NCI-H774 (cell line): ENCODE measurements at regions not wholly inside any gene's neighbourhood (a gene's known extent, or its start where the extent isn't known, plus 50 kb on each side); places are given as distances from the start of the nearest gene placed in this dataset.

Experiments used
- DNase-seq: peaks from one replicate; lab custom pipeline; 2025; lab: John Stamatoyannopoulos, UW

GRCh38 chr2:150006591-150006990, 419.0 kb upstream of the MMADHC start:
- DNase-seq: no peak

- no peak for DNase-seq
Observed at GRCh38 chr2:150003544-150003943, 416.0 kb upstream of the MMADHC start.

DNA sequence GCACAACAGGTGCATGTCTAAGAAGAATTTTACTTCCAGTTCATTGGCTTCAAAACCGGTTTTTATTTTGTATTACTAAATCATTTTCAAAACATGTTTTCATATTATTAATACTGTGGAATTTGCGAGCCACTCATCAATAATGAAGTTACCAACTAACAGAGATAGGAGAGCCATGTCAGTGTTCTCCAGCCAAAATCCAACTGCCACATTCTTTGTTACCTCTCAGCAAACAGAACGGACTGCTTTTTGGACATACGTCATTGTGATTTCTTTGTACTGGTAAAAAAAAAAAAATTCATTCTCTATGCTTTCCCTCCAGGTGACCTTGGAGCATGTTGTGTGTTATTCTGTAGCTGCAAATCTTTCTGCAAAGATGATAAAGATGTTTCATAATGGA, 414.2 kb upstream of the MMADHC start:
- DNase-seq: no peak

DNA sequence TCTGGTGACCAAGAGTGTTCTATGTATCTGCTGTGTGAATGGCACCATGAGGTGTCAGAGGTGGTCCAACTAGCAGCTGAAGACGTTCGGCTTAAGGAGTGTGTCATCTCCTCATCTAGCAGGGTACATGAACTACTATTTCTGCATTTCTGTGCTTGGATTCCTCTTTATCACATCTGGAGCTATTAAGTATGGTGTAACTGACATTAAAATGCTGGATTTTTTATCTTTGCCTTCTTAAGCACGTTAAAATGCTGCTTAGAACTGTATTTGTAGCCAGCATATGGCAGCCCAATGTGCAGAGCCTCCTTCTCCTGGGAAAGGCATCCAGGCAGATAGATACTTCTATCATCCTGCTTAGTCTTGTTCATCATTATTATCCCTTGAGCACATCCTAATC, 409.3 kb upstream of the MMADHC start:
- no peak for DNase-seq

GRCh38 chr2:149994057-149994728, 406.6 kb upstream of the MMADHC start:
- no peak for DNase-seq

DNA sequence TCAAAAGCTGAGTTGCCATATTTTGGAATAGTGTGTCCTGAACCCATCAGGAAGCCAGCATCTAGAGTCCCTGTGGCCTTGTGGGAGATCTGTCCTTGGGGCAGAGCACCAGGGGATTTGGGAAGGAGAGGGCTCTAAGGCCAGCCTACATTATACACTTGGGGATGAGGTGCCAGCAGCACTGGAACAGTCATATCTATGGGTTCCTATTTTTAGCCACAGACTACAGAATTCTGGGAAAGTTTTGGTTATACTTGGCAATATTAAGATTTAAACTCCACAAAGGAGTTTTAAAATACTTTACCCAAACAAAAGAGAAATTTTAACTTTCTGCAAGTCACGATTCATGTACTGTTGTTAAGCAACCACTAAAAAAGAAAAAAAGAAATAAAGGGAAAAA, 405.7 kb upstream of the MMADHC start:
- DNase-seq: no peak

GRCh38 chr2:149991576-149991975, 404.0 kb upstream of the MMADHC start:
- DNase-seq: no peak

DNA sequence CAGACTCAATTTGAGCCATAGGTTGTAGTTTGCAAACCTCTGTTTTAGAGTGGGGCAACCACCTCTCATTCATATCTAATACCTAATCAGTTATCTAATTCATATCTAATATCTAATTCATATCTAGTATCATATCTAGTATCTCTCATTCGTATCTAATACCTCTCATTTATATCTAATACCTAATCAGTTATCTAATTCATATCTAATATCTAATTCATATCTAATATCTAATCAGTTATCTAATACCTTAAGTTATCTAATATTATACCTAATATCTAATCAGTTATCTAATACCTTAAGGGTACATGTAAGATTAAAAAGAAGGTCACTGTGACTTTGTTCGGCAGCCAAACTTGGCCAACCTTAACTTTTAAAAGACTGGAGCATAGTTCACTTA, 403.4 kb upstream of the MMADHC start:
- DNase-seq: no peak

DNA sequence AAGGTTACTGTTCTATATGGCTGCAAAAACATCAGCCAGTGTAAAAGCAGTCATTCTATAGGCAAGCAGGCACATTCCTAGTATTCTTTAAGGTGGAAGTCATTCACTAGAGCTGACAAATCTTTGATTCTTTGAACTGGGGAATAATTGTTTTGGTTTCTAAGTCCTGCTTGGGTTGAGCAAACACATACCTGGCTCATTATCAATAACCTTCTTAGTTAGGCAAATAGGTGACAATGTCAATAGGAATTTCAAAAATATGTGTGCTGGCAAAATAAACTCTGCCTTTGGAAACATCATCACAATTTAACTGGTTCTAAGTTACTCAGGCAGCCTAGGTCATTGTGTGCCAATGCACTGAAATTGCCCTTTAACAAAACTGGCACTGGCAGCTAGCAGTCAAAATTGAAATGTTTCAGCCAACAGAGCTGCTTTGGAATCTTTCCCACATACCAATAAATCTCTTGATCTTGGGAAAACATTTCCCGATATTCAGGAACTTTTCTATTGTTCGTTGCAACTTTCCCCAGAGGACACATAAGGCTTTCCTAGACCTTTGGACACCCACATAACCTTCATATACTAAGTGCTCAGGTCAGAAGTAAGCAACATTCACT, 402.0 kb upstream of the MMADHC start:
- no peak for DNase-seq

DNA sequence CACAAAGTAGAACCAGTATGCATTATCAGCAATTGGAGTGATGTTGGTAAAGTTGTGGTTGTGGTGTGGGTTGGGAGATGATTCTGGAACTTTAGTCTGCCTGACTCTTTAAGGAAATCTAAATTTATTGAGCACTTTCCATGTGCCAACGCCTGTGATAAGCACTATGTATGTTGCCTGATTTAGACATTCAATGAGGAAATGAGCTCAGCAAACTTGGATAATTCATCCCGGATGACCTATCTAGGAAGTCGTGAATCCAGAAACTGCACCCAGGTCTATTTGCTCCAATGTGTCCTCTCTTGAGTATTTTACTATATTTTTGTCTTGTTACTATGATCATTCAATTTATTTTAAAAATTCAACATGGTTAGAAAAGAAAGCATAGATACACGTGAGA, 400.8 kb upstream of the MMADHC start:
- DNase-seq: no peak

DNA sequence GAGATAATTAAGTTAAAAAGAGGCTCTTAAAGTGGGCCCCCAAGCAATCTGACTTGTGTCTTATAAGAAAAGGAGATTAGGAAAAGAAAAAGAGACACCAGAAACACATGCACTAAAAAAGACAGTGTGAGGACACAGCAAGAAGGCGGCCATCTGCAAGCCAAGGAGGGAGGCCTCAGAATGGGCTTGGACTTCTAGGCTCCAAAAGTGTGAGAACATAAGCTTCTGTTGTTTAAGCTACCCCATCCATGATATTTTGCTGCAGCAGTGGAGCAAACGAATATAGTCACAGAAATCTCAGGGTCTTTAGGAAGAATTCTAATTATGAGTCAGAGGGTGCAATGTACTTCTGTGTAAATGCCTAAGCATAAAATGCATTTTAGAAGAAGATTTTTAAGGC, 399.3 kb upstream of the MMADHC start:
- DNase-seq: no peak

- DNase-seq: no peak
Observed at GRCh38 chr2:149984311-149984710, 396.7 kb upstream of the MMADHC start.

GRCh38 chr2:149972066-149972465, 384.5 kb upstream of the MMADHC start:
- DNase-seq: no peak

DNA sequence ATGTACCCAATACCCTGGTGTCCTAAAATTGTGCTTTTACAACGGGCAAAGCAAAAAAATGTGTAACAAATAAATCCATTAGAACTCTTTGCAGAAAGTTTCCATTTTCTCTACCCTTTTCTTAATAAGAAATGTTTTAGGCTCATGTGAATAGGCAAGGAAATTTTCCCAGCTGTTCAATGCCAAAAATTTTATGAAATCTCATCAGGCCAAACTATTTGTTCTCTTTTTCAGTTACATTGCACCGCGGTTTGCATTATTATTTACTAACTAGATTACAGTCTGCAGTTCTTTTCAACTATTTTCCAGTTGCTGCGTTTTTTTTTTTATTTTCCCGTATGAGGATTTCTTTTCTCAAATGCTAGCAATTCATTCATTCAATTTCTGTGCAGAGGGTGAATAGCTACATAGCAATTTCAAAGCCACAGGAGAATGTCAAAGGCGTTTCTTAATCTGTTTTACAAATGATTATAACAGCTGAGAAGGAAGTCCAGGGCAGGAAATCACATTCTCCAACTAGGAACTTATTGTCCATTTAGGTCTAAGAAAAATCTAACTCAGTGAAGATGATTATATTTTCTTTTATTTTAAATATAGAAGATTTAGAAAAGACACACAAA, 367.5 kb upstream of the MMADHC start:
- no peak for DNase-seq

GRCh38 chr2:149953627-149954026, 366.1 kb upstream of the MMADHC start:
- no peak for DNase-seq

DNA sequence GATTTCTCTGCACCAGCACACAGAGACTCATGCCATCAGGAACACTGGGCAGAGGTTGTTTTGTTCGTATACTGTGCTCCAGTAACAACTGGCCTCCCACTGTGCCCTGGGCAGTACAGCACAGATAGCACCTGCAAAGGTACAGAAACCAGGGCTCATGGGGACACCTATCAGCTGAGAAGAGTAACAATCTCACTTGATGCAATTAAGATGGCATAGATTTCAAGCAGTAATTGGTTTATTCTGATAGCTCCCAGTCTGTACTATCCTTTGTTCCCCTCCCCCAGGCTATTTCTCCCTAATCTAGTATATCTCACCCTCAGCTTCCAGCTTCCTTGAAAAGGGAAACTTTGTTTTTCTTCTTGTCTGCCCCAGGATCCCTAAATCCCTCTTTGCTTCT, 343.9 kb upstream of the MMADHC start:
- DNase-seq: no peak

GRCh38 chr2:149928011-149928410, 340.4 kb upstream of the MMADHC start:
- DNase-seq: no peak

DNA sequence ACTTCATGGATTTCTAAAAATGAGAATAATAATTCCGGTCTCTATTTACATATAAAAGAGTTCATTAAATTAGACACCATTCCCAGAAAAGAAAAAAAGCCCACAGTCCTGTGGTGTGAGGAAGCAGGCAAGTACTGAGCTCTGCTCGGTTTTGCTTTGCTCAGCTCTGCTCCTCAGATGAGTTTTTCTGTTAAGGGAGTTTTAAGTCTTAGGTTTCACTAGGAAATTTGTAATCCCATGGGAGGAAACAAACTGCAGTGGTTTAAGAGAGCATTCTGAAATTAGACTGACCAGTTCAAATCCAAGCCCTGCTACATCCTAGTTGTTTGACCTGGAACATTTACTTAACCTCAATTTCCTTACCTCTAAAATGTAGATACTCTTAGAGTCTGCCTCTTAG, 338.6 kb upstream of the MMADHC start:
- no peak for DNase-seq

DNA sequence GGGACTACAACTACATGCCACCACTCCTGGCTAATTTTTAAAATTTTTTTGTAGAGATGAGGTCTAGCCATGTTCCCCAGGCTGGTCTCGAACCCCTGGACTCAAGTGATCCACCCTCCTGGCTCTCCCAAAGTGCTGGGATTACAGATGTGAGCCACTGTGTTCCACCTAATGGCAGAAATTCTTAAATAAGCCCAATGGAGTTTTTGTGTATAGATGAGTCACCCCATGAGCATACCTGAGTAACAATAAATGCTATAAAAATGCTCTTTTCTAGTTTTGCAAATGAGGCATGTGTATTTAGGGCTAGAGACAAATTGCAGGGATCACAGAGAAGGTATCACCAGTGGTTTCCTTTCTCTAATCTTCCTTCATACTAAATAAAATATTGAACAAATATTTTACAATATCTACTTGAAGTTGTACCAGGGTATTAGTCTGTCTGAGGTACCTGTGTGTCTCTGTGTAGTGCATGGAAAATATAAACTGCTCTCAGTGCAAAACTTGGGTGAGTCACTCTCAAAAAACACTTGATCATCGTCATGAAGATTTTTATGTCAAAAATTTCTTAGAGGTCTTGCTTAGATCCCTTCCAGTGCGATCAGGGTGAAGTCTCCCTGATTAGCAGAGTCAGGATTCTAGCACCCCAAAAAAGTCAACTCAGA, 337.1 kb upstream of the MMADHC start:
- DNase-seq: no peak

DNA sequence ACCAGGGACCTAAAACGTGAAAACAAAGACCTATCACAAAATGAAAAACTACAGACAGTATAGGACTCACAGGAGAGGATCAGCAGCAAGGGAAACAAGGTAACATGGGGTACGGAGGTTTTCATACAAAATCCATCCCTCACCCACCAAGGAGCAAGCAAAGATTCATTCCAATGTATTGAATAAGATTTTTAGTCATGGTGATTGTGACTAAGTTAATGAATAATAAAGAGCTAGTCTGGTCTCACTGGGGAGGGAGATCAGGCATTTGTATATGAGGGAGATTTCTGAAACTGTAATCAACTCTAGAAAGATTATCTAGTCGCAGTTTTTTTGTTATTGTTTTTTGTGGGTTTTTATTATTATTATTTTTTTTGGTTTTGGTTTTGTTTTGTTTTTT, 336.5 kb upstream of the MMADHC start:
- DNase-seq: no peak

DNA sequence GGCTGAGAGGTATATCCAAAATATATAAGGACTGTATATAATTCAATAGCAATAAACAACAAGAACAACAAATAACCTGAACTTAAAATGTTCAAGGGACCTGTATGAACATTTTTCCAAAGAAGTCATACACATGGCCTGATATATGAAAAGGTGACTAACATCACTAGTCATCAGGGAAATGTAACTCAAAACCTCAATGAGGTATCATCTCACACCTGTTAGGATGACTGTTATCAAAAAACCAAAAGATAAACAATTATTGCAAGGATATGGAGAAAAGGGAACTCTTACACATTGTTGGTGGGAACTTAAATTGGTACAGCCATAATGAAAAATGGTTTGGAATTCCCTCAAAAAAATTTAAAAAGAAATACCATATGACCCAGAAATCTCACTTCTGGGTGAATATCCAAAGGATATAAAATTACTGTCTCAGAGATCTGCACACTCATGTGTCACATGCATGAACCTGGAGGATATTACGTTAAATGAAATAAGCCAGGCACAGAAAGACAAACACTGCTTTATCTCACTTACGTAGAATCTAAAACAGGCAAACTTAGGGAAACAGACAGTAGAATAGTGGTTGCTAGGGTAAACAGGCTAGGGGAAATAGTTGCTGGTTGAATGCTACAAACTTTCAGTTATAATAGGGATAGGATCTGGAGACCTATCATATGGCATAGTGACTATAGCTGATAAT, 334.5 kb upstream of the MMADHC start:
- no peak for DNase-seq

- no peak for DNase-seq
Observed at GRCh38 chr2:149920389-149920788, 332.8 kb upstream of the MMADHC start.

DNA sequence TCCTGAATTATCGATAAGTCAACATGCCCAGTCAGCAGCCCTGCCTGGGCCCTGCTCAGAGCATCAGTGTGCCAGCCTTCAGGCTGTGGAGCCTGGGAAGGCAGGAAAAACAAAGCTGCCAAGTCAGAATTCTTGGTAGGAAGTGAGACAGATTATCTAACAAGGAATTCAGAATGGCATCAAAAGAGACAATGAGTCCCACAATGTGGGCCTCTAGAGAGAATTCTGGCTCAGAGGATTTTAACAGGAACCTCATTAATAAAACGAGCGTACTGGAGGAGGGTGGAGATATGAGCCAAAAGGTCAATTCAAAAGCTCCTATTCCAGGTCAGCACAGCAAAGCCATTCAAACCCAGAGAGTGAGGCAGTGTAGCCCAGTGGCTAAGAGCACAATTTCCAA, 327.6 kb upstream of the MMADHC start:
- DNase-seq: no peak
